ENCODE measurements at regions not wholly inside any gene's neighbourhood (a gene's known extent, or its start where the extent isn't known, plus 50 kb on each side); places are given as distances from the start of the nearest gene placed in this dataset.

DNA sequence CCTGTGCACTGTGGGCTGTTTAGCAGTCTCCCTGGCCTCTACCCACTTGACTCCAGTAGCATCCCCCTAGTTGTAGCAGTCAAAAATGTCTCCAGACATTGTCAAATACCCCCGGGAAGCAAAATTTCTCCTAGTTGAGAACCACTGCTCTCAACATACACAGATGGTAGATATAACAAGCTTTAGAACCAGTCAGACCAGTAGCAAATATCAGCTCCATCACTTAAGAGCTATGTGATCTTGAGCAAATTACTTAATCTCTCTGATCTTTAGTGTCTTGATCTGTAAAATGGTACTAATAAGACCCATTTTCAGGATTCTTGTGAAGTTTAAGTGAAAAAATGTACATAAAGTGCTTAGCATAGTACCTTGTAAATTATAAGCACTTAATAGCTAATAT, 96.2 kb downstream of the DUSP6 start:
- TF ChIP-seq EP300 (IDR thresholded peaks at IDR 0.05; ENCODE audit: borderline replicate concordance) (no peak), RAD21 (IDR thresholded peaks at IDR 0.05; ENCODE audit: low read depth) (no peak), CREB1 (IDR thresholded peaks at IDR 0.05; ENCODE audit: low read depth) (no peak), YY1 (IDR thresholded peaks at IDR 0.05; ENCODE audit: low read depth) (no peak), CEBPB (IDR thresholded peaks at IDR 0.05) (no peak), TAF1 (IDR thresholded peaks at IDR 0.05; ENCODE audit: low read depth) (no peak)
- TF ChIP-seq, protein P1, sequence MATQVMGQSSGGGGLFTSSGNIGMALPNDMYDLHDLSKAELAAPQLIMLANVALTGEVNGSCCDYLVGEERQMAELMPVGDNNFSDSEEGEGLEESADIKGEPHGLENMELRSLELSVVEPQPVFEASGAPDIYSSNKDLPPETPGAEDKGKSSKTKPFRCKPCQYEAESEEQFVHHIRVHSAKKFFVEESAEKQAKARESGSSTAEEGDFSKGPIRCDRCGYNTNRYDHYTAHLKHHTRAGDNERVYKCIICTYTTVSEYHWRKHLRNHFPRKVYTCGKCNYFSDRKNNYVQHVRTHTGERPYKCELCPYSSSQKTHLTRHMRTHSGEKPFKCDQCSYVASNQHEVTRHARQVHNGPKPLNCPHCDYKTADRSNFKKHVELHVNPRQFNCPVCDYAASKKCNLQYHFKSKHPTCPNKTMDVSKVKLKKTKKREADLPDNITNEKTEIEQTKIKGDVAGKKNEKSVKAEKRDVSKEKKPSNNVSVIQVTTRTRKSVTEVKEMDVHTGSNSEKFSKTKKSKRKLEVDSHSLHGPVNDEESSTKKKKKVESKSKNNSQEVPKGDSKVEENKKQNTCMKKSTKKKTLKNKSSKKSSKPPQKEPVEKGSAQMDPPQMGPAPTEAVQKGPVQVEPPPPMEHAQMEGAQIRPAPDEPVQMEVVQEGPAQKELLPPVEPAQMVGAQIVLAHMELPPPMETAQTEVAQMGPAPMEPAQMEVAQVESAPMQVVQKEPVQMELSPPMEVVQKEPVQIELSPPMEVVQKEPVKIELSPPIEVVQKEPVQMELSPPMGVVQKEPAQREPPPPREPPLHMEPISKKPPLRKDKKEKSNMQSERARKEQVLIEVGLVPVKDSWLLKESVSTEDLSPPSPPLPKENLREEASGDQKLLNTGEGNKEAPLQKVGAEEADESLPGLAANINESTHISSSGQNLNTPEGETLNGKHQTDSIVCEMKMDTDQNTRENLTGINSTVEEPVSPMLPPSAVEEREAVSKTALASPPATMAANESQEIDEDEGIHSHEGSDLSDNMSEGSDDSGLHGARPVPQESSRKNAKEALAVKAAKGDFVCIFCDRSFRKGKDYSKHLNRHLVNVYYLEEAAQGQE (IDR thresholded peaks at IDR 0.05; ENCODE audit: low read depth) = no peak
- TF ChIP-seq, protein P2, sequence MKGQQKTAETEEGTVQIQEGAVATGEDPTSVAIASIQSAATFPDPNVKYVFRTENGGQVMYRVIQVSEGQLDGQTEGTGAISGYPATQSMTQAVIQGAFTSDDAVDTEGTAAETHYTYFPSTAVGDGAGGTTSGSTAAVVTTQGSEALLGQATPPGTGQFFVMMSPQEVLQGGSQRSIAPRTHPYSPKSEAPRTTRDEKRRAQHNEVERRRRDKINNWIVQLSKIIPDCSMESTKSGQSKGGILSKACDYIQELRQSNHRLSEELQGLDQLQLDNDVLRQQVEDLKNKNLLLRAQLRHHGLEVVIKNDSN (IDR thresholded peaks at IDR 0.05) = no peak
- TF ChIP-seq, protein P3, sequence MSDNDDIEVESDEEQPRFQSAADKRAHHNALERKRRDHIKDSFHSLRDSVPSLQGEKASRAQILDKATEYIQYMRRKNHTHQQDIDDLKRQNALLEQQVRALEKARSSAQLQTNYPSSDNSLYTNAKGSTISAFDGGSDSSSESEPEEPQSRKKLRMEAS (IDR thresholded peaks at IDR 0.05) = no peak
